Uterus (tissue), 2 donors: ENCODE measurements at regions not wholly inside any gene's neighbourhood (a gene's known extent, or its start where the extent isn't known, plus 50 kb on each side); places are given as distances from the start of the nearest gene placed in this dataset.

ENCODE experiments used
- CTCF ChIP-seq, 4 experiments: fragments of 200-600 bp in 2 of 4; fragments of 450-650 bp in 2 of 4; sonication (generic) in 2 of 4; IDR thresholded peaks; one replicate each; pipeline ENCODE4 v1.5.1; 2016 to 2019; ENCODE audit warnings: antibody characterized with exemption in 4 of 4, mild to moderate bottlenecking in 2 of 4, moderate library complexity in 1 of 4
- POLR2A ChIP-seq, 2 donors: fragments of 450-650 bp; IDR thresholded peaks; one replicate each; pipeline ENCODE4 v1.6.1; 2016; ENCODE audit warnings: antibody characterized with exemption in 2 of 2, mild to moderate bottlenecking in 1 of 2, moderate library complexity in 1 of 2

- TF ChIP-seq CTCF (IDR thresholded peaks at IDR 0.05) (no peak), POLR2A (IDR thresholded peaks at IDR 0.05) (no peak)
Measured at GRCh38 chr5:21680196-21680595, 1172.9 kb downstream of the CDH12 start.
